Psoas muscle (tissue), 7 donors: ENCODE measurements at regions not wholly inside any gene's neighbourhood (a gene's known extent, or its start where the extent isn't known, plus 50 kb on each side); places are given as distances from the start of the nearest gene placed in this dataset.
"Not testable (repeated sequence)": the region's sequence is repeated elsewhere in the genome, so short reads cannot be mapped to it uniquely, and the experiment has no call there.

ENCODE experiments used
- ATAC-seq, 4 donors: fragments of 200-7000 bp; cut with Tn5 transposase; one replicate each; pipeline ENCODE4 v1.9.1; 2020; ENCODE audit warnings: moderate library complexity in 3 of 4, mild to moderate bottlenecking in 2 of 4
- DNase-seq, 2 donors: peaks; one replicate each; pipeline ENCODE4 v3.0.0-alpha.2; 2020
- H3K27ac ChIP-seq: fragments of 200-600 bp; one replicate; pipeline ENCODE4 v1.8.0; 2022
- H3K27me3 ChIP-seq, 3 donors: fragments of 200-600 bp in 1 of 3; one replicate each; pipeline versions ENCODE4 v1.6.1 to v1.8.0; 2013 to 2022; ENCODE audit warnings: low read length in 2 of 3, mild to moderate bottlenecking in 2 of 3, moderate library complexity in 1 of 3; ENCODE audit not compliant: insufficient read depth in 3 of 3
- H3K36me3 ChIP-seq, 2 donors: fragments of 200-600 bp in 1 of 2; one replicate each; pipeline versions ENCODE4 v1.6.1 to v1.8.0; 2013 to 2022; ENCODE audit warnings: low read depth in 1 of 2, mild to moderate bottlenecking in 1 of 2, moderate library complexity in 1 of 2; ENCODE audit not compliant: insufficient read depth in 1 of 2
- H3K4me1 ChIP-seq: fragments of 200-600 bp; one replicate; pipeline ENCODE4 v1.8.0; 2022
- H3K4me3 ChIP-seq: fragments of 200-600 bp; one replicate; pipeline ENCODE4 v1.8.0; 2022; ENCODE audit warnings: mild to moderate bottlenecking
- H3K9me3 ChIP-seq: fragments of 200-600 bp; one replicate; pipeline ENCODE4 v1.8.0; 2022
- WGBS, 3 donors: extraction: QIAGEN DNeasy Blood & Tissue Kit; methylation state at CpG; one replicate each; pipeline versions ENCODE4 v1.1.6 to v1.1.7; 2013; 5-methylcytosine and 5-hydroxymethylcytosine counted together
- intact Hi-C, 2 donors: fragments of 100-400 bp; cut with DNase I; formaldehyde crosslinking; loops; one replicate each; pipeline versions ENCODE4 v1.11.0 to v1.14.2; 2022
- TF ChIP-seq, protein P1 (sequence below): fragments of 200-600 bp; IDR thresholded peaks from one replicate; pipeline ENCODE4 v1.8.0; 2022; ENCODE audit warnings: antibody characterized with exemption
- donor health status: healthy with polysubstance abuse.
- donor health status: DM: no; HTN: no; CAD: no; lungs with moderate emphysema.
- donor health status: Bipolar disorder and iron deficiency.
- donor health status: healthy.
- donor health status: DM: yes; HTN: yes; CAD: no.
- donor health status: DM: no; HTN: no; CAD: no.
- donor health status: DM: yes; HTN: yes; CAD: no.

GRCh38 chr17:71802663-71803062 is 318.2 kb upstream of the SOX9 start:
- intact Hi-C loops, result no loop called here
- Histone ChIP-seq H3K36me3 (no peaks in the 10 kb centered on the region), H3K4me3 (no peak overlapping the region), H3K9me3 (no peaks in the 10 kb centered on the region), H3K27ac (no peak overlapping the region), H3K4me1 (no peaks in the 10 kb centered on the region), H3K27me3 (no peaks in the 10 kb centered on the region)
- DNase-seq (no peak), ATAC-seq (no peak)
- 88 to 99% (median 92%) methylated on average over 3 of the region's 3 CpGs for WGBS, 3 donors
- TF ChIP-seq, protein P1, sequence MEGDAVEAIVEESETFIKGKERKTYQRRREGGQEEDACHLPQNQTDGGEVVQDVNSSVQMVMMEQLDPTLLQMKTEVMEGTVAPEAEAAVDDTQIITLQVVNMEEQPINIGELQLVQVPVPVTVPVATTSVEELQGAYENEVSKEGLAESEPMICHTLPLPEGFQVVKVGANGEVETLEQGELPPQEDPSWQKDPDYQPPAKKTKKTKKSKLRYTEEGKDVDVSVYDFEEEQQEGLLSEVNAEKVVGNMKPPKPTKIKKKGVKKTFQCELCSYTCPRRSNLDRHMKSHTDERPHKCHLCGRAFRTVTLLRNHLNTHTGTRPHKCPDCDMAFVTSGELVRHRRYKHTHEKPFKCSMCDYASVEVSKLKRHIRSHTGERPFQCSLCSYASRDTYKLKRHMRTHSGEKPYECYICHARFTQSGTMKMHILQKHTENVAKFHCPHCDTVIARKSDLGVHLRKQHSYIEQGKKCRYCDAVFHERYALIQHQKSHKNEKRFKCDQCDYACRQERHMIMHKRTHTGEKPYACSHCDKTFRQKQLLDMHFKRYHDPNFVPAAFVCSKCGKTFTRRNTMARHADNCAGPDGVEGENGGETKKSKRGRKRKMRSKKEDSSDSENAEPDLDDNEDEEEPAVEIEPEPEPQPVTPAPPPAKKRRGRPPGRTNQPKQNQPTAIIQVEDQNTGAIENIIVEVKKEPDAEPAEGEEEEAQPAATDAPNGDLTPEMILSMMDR, result no peak

GRCh38 chr17:71803656-71804284 is 317.1 kb upstream of the SOX9 start:
- Histone ChIP-seq H3K9me3 (no peaks in the 10 kb centered on the region), H3K27ac (no peak overlapping the region), H3K4me3 (no peak overlapping the region), H3K4me1 (no peaks in the 10 kb centered on the region), H3K36me3 (no peaks in the 10 kb centered on the region), H3K27me3 (no peaks in the 10 kb centered on the region)
- ATAC-seq (no peak), DNase-seq (no peak)
- 94 to 98% (median 96%) methylated on average over 1 of the region's 1 CpG for WGBS, 3 donors
- intact Hi-C loops, result no loop called here
- TF ChIP-seq, protein P1, result no peak

DNA sequence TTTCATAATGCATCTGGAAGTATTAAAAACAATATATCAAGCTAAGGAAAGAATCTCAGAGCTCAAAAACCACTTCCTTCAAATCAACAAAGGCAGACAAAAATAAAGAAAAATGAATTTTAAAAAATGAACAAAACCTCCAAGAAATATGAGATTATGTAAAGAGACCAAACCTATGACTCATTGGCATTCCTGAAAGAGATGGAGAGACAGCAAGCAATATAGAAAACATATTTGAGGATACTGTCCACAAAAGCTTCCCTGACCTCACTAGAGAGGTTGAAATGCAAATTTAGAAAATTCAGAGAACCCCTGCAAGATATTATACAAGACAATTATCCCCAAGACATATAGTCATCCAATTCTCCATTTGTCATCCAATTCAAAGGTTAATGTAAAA is 311.3 kb upstream of the SOX9 start:
- ATAC-seq, result no peak
- no peak overlapping the region for H3K27ac ChIP-seq
- H3K4me3 ChIP-seq, result no peak overlapping the region
- TF ChIP-seq, protein P1, result no peak
- intact Hi-C loops, result no loop called here
- H3K9me3 ChIP-seq, result peaks cover 3% of the 10 kb centered on the region
- DNase-seq, result no peak
- H3K36me3 ChIP-seq, result no peaks in the 10 kb centered on the region
- H3K4me1 ChIP-seq, result no peaks in the 10 kb centered on the region
- no peaks in the 10 kb centered on the region for H3K27me3 ChIP-seq

DNA sequence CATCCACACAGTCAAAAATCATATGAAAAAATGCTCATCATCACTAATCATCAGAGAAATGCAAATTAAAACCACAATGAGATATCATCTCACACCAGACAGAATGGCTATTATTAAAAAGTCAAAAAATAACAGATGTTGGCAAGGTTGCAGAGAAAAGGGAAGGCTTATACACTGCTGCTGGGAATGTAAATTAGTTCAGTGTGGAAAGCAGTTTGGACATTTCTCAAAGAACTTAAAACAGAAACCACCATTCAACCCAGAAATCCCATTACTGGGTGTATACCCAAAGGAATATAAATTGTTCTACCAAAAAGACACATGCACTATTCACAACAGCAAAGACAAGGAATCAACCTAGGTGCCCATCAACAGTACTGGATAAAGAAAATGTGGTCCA is 307.0 kb upstream of the SOX9 start:
- H3K36me3 ChIP-seq, H3K4me1 ChIP-seq, DNase-seq, H3K27me3 ChIP-seq, H3K4me3 ChIP-seq, H3K9me3 ChIP-seq, intact Hi-C loops, H3K27ac ChIP-seq, ATAC-seq: not testable (repeated sequence)

DNA sequence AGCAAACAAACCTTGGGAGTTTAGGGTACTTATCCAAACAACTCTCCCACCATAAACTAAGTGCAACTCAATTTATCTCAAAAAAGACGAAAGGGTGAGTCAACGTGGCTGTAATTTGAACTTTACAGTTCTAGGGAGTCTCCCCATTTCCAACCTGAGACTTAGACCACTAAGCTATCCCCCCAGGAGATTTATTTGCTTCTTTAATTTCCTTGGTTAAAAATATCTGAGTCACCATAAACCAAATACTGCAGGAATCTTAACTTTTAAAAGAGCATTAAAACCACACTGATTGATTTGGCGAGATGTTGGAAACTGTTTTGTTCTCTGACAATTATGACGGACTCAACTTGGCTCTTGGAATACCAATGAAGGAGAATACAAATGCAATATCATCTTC is 299.3 kb upstream of the SOX9 start:
- Histone ChIP-seq H3K36me3 (no peaks in the 10 kb centered on the region), H3K27me3 (no peaks in the 10 kb centered on the region), H3K9me3 (no peaks in the 10 kb centered on the region), H3K4me1 (no peaks in the 10 kb centered on the region), H3K27ac (no peak overlapping the region), H3K4me3 (no peak overlapping the region)
- TF ChIP-seq, protein P1, result no peak
- 52 to 63% (median 62%) methylated on average over 4 of the region's 4 CpGs for WGBS, 3 donors
- DNase-seq (no peak), ATAC-seq (no peak)
- intact Hi-C loops, result no loop called here
